HEK293T (cell line): ENCODE measurements at regions not wholly inside any gene's neighbourhood (a gene's known extent, or its start where the extent isn't known, plus 50 kb on each side); places are given as distances from the start of the nearest gene placed in this dataset.

Source experiments
- BHLHE40 ChIP-seq: fragments of 450-650 bp; IDR thresholded peaks from 2 replicates; pipeline ENCODE4 v1.6.1; 2016; ENCODE audit warnings: mild to moderate bottlenecking, moderate library complexity, borderline replicate concordance
- FOXA1 ChIP-seq: fragments of 450-650 bp; IDR thresholded peaks from 2 replicates; pipeline ENCODE4 v1.6.1; 2016; ENCODE audit warnings: mild to moderate bottlenecking
- FOXK2 ChIP-seq: fragments of 450-650 bp; IDR thresholded peaks from 2 replicates; pipeline ENCODE4 v1.6.1; 2016; ENCODE audit warnings: mild to moderate bottlenecking
- LEF1 ChIP-seq: fragments of 450-650 bp; IDR thresholded peaks from 2 replicates; pipeline ENCODE4 v1.6.1; 2017; ENCODE audit warnings: mild to moderate bottlenecking, borderline replicate concordance
- NFRKB ChIP-seq: fragments of 450-650 bp; IDR thresholded peaks from 2 replicates; pipeline ENCODE4 v1.6.1; 2016; ENCODE audit warnings: mild to moderate bottlenecking, moderate library complexity
- SP1 ChIP-seq: fragments of 450-650 bp; IDR thresholded peaks from 2 replicates; pipeline ENCODE4 v1.6.1; 2017
- SUZ12 ChIP-seq: fragments of 450-650 bp; IDR thresholded peaks from 2 replicates; pipeline ENCODE4 v1.6.1; 2016; ENCODE audit warnings: mild to moderate bottlenecking
- TF ChIP-seq, protein P1 (sequence below): fragments of 450-650 bp; IDR thresholded peaks from 2 replicates; pipeline ENCODE4 v1.6.1; 2016

DNA sequence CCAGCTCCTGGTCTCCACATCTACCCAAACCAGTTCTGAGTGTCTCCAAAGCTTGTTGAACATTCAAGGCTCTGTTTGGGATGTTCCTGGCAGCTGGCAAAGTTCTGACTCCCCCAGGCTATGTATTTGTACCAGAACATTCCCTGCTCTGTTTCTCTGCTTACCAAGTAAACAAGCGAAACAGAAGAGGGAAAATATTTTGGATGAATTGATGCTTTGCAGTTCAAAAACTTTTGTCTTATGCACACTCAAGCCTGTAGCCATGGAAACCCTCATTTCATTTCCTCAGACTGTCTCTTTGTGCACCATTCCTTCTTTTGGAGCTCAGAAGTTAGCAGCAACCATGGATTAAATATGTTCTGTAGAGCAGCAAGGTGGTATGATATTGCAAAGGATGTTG, 145.8 kb downstream of the ACTL7B start:
- TF ChIP-seq FOXA1, result no peak
- no peak for TF ChIP-seq SUZ12
- TF ChIP-seq SP1, result no peak
- TF ChIP-seq NFRKB, result no peak
- TF ChIP-seq FOXK2, result no peak
- no peak for TF ChIP-seq BHLHE40
- no peak for TF ChIP-seq LEF1
- TF ChIP-seq, protein P1, sequence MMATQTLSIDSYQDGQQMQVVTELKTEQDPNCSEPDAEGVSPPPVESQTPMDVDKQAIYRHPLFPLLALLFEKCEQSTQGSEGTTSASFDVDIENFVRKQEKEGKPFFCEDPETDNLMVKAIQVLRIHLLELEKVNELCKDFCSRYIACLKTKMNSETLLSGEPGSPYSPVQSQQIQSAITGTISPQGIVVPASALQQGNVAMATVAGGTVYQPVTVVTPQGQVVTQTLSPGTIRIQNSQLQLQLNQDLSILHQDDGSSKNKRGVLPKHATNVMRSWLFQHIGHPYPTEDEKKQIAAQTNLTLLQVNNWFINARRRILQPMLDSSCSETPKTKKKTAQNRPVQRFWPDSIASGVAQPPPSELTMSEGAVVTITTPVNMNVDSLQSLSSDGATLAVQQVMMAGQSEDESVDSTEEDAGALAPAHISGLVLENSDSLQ, result no peak
